GM19467 (cell line): ENCODE measurements at regions not wholly inside any gene's neighbourhood (a gene's known extent, or its start where the extent isn't known, plus 50 kb on each side); places are given as distances from the start of the nearest gene placed in this dataset.
"Not testable (repeated sequence)": the region's sequence is repeated elsewhere in the genome, so short reads cannot be mapped to it uniquely, and the experiment has no call there.

Source experiments
- ATAC-seq: cut with Tn5 transposase; IDR thresholded peaks from one replicate; pipeline ENCODE4 v1.9.1; 2021; ENCODE audit warnings: mild to moderate bottlenecking, moderate library complexity; ENCODE audit not compliant: unreplicated experiment

DNA sequence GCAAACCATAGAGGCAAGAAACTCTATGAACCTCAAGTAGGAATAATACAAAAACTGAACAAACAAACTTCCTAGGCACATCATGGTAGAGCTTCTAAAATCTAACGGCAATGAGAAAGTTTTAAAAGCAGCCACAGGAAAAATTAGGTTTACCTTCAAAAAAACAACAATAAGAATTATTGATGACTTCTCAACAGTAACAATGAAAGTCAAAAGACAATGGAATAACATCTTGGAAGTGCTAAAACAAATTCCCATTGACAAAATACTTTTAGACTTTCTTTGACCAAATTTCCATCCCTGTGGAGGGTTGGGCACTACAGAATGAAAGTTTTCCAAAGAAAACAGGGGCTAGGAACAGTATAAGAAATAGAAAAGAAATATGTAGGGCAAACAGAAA lies 222.9 kb upstream of the ERCC4 start:
- ATAC-seq: no peak

GRCh38 chr16:13697568-13697967 lies 222.4 kb upstream of the ERCC4 start:
- no peak for ATAC-seq

- no peak for ATAC-seq
These were observed 217.3 kb upstream of the ERCC4 start for GRCh38 chr16:13702614-13703013.

GRCh38 chr16:13708347-13709120 lies 211.4 kb upstream of the ERCC4 start:
- ATAC-seq: no peak

- no peak for ATAC-seq
These were observed 201.2 kb upstream of the ERCC4 start for GRCh38 chr16:13718748-13719147.

DNA sequence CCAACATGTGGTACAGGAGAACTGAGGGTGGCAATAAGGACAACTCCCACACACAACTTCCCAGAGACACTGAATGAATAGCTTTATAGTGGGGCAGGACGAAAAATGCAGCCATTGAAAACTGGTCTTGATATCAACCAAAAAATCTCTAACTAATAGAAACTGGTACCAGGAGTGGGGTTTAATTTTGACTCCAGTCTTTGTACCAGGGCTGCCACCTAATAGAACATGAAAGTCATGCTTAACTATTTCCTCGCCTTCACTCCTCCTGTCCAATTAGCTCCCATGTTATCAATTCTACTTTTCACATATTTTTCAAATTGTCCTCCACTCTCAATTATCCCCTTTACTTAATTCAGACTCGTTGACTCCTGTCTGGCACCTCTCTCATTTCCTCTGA lies 192.0 kb upstream of the ERCC4 start:
- no peak for ATAC-seq

GRCh38 chr16:13733561-13733960 lies 186.4 kb upstream of the ERCC4 start:
- no peak for ATAC-seq

DNA sequence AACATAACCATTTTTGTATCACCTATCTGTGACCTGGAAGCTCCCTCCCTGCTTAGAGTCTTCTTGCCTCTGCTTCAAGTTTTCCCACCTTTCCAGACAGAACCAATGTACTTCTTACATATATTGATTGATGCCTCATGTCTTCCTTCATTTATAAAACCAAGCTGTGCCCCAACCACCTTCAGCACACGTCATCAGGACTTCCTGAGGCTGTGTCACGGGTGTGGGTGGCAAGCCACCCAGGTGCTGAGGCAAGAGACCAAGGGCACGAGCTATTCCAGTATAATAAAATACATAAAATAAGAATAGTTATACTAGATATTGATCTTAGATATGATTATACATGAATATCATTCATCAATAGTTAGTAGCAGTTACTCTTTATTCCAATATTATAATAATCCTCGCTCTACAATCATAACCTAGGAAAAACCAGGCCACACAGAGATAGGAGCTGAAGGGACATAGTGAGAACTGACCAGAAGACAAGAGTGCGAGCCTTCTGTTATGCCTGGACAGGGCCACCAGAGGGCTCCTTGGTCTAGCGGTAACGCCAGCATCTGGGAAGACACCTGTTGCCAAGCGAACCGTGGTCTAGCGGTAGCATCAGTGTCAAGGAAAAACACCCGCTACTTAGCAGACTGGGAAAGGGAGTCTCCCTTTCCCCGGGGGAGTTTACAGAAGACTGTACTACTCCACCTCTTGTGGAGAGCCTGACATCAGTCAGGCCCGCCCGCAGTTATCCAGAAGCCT lies 180.2 kb upstream of the ERCC4 start:
- ATAC-seq: not testable (repeated sequence)

GRCh38 chr16:13742928-13743327 lies 177.0 kb upstream of the ERCC4 start:
- ATAC-seq: no peak

GRCh38 chr16:13743571-13743970 lies 176.4 kb upstream of the ERCC4 start:
- no peak for ATAC-seq

GRCh38 chr16:13756411-13757140 lies 163.4 kb upstream of the ERCC4 start:
- ATAC-seq: no peak

GRCh38 chr16:13766334-13766733 lies 153.6 kb upstream of the ERCC4 start:
- no peak for ATAC-seq

- no peak for ATAC-seq
These were observed 152.7 kb upstream of the ERCC4 start for GRCh38 chr16:13767215-13767614.

GRCh38 chr16:13768471-13768870 lies 151.5 kb upstream of the ERCC4 start:
- ATAC-seq: no peak

GRCh38 chr16:13770436-13770835 lies 149.5 kb upstream of the ERCC4 start:
- ATAC-seq: no peak

DNA sequence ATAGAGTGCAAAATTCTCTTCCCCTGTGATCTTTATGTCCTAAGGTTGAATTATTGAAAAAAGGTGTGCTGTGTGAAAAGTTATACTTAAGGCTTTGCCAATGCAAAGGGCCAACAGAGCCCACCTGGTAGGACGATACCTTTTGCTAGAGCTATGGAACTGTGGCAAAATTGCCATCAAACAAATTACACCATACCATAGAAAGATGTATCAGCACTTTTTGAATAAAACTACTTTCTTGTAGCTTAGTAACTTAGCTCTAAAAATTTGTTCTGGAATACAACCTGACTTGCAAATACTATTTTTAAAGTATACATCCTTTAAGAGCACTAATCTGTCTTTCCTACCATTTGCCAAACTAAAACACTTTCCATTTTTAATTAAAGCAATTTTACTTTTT lies 147.2 kb upstream of the ERCC4 start:
- no peak for ATAC-seq

GRCh38 chr16:13779676-13780075 lies 140.3 kb upstream of the ERCC4 start:
- no peak for ATAC-seq

GRCh38 chr16:13780406-13781168 lies 139.4 kb upstream of the ERCC4 start:
- ATAC-seq: no peak

GRCh38 chr16:13781169-13781564 lies 138.8 kb upstream of the ERCC4 start:
- ATAC-seq: no peak

DNA sequence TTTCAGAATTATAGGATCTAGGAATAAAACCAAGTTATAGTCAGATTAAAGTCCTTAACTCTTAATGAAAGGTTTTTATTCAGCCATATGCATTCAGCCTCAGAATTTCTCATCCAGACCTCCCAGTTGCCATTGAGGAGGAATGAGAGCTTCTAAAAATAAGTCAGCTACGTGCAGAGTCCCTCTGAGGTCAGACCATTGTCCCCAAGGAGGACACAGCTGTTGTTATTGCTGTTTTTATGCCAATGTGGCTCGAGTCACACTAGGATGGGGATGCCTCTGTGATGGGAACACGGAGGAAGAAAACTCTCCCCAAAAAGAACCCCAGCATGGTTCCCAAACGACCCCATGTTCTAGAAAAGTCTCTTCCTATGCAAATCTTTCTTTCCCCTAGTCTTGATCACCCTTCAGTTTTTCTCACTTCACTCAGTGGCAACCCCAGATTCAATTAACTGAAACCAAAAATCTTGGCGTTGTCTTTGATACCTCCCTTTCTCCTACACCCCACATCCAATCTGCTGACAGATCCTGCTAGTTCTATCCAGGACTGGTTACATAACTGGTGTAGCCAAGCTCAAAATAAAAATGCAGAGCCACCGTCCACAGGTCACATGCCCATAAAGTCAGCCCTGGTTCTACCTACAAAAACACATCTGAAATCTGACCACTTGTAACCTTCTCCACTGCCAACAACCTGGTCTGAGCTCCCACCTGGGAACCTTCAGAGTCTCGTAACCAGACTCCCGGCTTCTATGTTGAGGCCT lies 138.2 kb upstream of the ERCC4 start:
- no peak for ATAC-seq
